ENCODE measurements at regions not wholly inside any gene's neighbourhood (a gene's known extent, or its start where the extent isn't known, plus 50 kb on each side); places are given as distances from the start of the nearest gene placed in this dataset.

DNA sequence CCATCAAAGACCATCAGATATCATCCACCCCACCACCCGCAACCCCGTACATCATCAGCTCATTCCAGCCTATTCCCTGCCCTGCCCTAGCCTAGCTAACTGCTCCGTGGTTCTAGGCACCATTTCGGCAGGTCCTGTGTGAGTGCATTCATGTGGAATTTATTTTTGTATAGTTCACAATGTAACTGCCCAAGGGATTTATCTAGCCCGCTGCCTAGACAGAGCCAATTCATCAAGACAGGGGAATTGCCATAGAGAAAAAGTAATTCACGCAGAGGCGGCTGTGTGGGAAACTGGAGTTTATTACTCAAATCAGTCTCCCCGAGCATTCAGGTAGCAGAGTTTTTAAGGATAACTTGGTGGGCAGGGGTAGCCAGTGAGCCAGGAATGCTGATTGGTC is 109.2 kb upstream of the UBL3 start (continued):
- TF ChIP-seq, protein P1, sequence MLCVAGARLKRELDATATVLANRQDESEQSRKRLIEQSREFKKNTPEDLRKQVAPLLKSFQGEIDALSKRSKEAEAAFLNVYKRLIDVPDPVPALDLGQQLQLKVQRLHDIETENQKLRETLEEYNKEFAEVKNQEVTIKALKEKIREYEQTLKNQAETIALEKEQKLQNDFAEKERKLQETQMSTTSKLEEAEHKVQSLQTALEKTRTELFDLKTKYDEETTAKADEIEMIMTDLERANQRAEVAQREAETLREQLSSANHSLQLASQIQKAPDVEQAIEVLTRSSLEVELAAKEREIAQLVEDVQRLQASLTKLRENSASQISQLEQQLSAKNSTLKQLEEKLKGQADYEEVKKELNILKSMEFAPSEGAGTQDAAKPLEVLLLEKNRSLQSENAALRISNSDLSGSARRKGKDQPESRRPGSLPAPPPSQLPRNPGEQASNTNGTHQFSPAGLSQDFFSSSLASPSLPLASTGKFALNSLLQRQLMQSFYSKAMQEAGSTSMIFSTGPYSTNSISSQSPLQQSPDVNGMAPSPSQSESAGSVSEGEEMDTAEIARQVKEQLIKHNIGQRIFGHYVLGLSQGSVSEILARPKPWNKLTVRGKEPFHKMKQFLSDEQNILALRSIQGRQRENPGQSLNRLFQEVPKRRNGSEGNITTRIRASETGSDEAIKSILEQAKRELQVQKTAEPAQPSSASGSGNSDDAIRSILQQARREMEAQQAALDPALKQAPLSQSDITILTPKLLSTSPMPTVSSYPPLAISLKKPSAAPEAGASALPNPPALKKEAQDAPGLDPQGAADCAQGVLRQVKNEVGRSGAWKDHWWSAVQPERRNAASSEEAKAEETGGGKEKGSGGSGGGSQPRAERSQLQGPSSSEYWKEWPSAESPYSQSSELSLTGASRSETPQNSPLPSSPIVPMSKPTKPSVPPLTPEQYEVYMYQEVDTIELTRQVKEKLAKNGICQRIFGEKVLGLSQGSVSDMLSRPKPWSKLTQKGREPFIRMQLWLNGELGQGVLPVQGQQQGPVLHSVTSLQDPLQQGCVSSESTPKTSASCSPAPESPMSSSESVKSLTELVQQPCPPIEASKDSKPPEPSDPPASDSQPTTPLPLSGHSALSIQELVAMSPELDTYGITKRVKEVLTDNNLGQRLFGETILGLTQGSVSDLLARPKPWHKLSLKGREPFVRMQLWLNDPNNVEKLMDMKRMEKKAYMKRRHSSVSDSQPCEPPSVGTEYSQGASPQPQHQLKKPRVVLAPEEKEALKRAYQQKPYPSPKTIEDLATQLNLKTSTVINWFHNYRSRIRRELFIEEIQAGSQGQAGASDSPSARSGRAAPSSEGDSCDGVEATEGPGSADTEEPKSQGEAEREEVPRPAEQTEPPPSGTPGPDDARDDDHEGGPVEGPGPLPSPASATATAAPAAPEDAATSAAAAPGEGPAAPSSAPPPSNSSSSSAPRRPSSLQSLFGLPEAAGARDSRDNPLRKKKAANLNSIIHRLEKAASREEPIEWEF (CRISPR knock-in tag; IDR thresholded peaks at IDR 0.05): no peak
- TF ChIP-seq ZNF764 (CRISPR knock-in tag; IDR thresholded peaks at IDR 0.05; ENCODE audit: low read depth) (no peak), FOSL1 (tag; conservative IDR thresholded peaks at IDR 0.05) (no peak), HDAC1 (IDR thresholded peaks at IDR 0.05) (no peak), ZFP30 (CRISPR knock-in tag; IDR thresholded peaks at IDR 0.05; ENCODE audit: borderline replicate concordance) (no peak)
- TF ChIP-seq, protein P2, sequence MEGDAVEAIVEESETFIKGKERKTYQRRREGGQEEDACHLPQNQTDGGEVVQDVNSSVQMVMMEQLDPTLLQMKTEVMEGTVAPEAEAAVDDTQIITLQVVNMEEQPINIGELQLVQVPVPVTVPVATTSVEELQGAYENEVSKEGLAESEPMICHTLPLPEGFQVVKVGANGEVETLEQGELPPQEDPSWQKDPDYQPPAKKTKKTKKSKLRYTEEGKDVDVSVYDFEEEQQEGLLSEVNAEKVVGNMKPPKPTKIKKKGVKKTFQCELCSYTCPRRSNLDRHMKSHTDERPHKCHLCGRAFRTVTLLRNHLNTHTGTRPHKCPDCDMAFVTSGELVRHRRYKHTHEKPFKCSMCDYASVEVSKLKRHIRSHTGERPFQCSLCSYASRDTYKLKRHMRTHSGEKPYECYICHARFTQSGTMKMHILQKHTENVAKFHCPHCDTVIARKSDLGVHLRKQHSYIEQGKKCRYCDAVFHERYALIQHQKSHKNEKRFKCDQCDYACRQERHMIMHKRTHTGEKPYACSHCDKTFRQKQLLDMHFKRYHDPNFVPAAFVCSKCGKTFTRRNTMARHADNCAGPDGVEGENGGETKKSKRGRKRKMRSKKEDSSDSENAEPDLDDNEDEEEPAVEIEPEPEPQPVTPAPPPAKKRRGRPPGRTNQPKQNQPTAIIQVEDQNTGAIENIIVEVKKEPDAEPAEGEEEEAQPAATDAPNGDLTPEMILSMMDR (IDR thresholded peaks at IDR 0.05 in 2 of 3, conservative IDR thresholded peaks at IDR 0.05 in 1 of 3; ENCODE audit: insufficient read depth in 2 of 3, low read depth in 1 of 3, low read length in 3 of 3): no peak
